GM21619 (cell line): ENCODE measurements at regions not wholly inside any gene's neighbourhood (a gene's known extent, or its start where the extent isn't known, plus 50 kb on each side); places are given as distances from the start of the nearest gene placed in this dataset.
A peak's percentile ranks its signal among the peaks of the same experiment; 100 is the strongest.
"Not testable (repeated sequence)": the region's sequence is repeated elsewhere in the genome, so short reads cannot be mapped to it uniquely, and the experiment has no call there.

ENCODE experiments used
- ATAC-seq: cut with Tn5 transposase; IDR thresholded peaks from one replicate; pipeline ENCODE4 v1.9.1; 2021; ENCODE audit not compliant: unreplicated experiment

GRCh38 chr2:187775651-187776050 lies 221.4 kb upstream of the TFPI start:
- no peak for ATAC-seq

- ATAC-seq = no peak
Observed at GRCh38 chr2:187782301-187782700, 228.1 kb upstream of the TFPI start.

- ATAC-seq = no peak
Observed at GRCh38 chr2:187783446-187783845, 229.2 kb upstream of the TFPI start.

GRCh38 chr2:187784138-187784537 lies 229.9 kb upstream of the TFPI start:
- ATAC-seq = not testable (repeated sequence)

GRCh38 chr2:187799601-187800000 lies 245.4 kb upstream of the TFPI start:
- ATAC-seq = no peak

GRCh38 chr2:187803816-187804215 lies 249.6 kb upstream of the TFPI start:
- no peak for ATAC-seq

- no peak for ATAC-seq
Observed at GRCh38 chr2:187815113-187815512, 260.9 kb upstream of the TFPI start.

GRCh38 chr2:187819624-187820023 lies 265.4 kb upstream of the TFPI start:
- no peak for ATAC-seq

- ATAC-seq = no peak
Observed at GRCh38 chr2:187825108-187825507, 270.9 kb upstream of the TFPI start.

GRCh38 chr2:187826023-187826422 lies 271.8 kb upstream of the TFPI start:
- ATAC-seq = no peak

GRCh38 chr2:187834787-187835186 lies 280.6 kb upstream of the TFPI start:
- ATAC-seq = no peak

GRCh38 chr2:187838690-187839089 lies 284.5 kb upstream of the TFPI start:
- ATAC-seq = no peak

GRCh38 chr2:187842315-187842714 lies 288.1 kb upstream of the TFPI start:
- ATAC-seq = no peak

GRCh38 chr2:187842978-187843847 lies 289.0 kb upstream of the TFPI start:
- ATAC-seq = peak; percentile 70

GRCh38 chr2:187847245-187848208 lies 293.3 kb upstream of the TFPI start:
- no peak for ATAC-seq

- ATAC-seq = no peak
Observed at GRCh38 chr2:187851955-187852561, 297.8 kb upstream of the TFPI start.

- no peak for ATAC-seq
Observed at GRCh38 chr2:187853381-187853791, 299.2 kb upstream of the TFPI start.

- ATAC-seq = no peak
Observed at GRCh38 chr2:187854801-187855200, 300.6 kb upstream of the TFPI start.

- no peak for ATAC-seq
Observed at GRCh38 chr2:187855689-187856088, 301.5 kb upstream of the TFPI start.

- ATAC-seq = no peak
Observed at GRCh38 chr2:187857826-187858225, 303.6 kb upstream of the TFPI start.

- ATAC-seq = no peak
Observed at GRCh38 chr2:187862715-187863114, 308.5 kb upstream of the TFPI start.
